ENCODE measurements at regions not wholly inside any gene's neighbourhood (a gene's known extent, or its start where the extent isn't known, plus 50 kb on each side); places are given as distances from the start of the nearest gene placed in this dataset.

DNA sequence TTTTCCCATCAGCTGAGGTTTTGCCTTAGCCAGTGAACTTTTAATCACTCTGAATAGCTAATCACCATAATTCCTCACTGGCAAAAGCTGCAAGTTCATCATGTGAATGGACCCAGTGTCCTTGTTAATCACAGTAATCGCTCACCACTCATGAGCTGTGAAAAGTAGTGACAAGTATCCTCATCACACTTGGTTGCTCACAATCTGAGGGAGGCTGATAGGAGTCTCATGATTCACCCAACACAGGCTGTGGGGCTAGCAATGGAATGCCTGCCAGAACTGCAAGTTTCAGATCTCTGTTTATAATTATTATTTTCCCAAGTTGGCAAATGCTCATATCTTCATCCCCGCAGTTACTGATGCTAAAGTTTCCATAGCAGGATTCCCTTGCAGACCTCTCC is 467.2 kb downstream of the KIF4B start:
- peaks cover 59% of the 10 kb centered on the region for H3K9me3 Mint-ChIP-seq
- DNase-seq, result no peak
- TF ChIP-seq, protein P1, sequence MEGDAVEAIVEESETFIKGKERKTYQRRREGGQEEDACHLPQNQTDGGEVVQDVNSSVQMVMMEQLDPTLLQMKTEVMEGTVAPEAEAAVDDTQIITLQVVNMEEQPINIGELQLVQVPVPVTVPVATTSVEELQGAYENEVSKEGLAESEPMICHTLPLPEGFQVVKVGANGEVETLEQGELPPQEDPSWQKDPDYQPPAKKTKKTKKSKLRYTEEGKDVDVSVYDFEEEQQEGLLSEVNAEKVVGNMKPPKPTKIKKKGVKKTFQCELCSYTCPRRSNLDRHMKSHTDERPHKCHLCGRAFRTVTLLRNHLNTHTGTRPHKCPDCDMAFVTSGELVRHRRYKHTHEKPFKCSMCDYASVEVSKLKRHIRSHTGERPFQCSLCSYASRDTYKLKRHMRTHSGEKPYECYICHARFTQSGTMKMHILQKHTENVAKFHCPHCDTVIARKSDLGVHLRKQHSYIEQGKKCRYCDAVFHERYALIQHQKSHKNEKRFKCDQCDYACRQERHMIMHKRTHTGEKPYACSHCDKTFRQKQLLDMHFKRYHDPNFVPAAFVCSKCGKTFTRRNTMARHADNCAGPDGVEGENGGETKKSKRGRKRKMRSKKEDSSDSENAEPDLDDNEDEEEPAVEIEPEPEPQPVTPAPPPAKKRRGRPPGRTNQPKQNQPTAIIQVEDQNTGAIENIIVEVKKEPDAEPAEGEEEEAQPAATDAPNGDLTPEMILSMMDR (IDR thresholded peaks at IDR 0.05), result no peak
- H3K4me3 Mint-ChIP-seq, result no peak overlapping the region
- H3K36me3 Mint-ChIP-seq (ENCODE audit: low read depth), result no peaks in the 10 kb centered on the region
- no peaks in the 10 kb centered on the region for H3K27me3 Mint-ChIP-seq (ENCODE audit: insufficient read depth)
- no peaks in the 10 kb centered on the region for H3K4me1 Mint-ChIP-seq (ENCODE audit: low read depth)
- no peak overlapping the region for H3K27ac Mint-ChIP-seq

DNA sequence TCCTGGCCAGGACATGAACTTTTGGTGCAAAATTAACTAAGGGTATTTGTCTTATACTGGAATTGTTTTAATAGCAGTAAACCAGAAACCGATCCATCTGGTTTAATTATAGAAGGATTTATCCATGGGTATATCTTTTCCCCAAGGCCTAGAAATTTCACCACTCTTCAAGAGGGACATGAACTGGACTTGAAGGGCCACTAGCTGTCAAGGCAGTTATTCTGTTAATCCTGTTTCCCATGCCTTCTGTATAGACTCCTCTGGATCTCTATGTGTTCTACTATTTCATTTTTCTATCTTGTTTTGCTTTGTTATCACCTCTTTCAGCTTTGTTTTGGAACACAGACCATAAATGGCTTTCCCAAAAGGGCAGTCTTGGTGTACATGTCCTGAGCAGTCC is 467.6 kb downstream of the KIF4B start:
- H3K36me3 Mint-ChIP-seq (ENCODE audit: low read depth), result no peaks in the 10 kb centered on the region
- H3K4me1 Mint-ChIP-seq (ENCODE audit: low read depth), result no peaks in the 10 kb centered on the region
- H3K4me3 Mint-ChIP-seq, result no peak overlapping the region
- H3K27ac Mint-ChIP-seq, result no peak overlapping the region
- peaks cover 55% of the 10 kb centered on the region for H3K9me3 Mint-ChIP-seq
- no peaks in the 10 kb centered on the region for H3K27me3 Mint-ChIP-seq (ENCODE audit: insufficient read depth)
- DNase-seq, result no peak
- TF ChIP-seq, protein P1 (IDR thresholded peaks at IDR 0.05), result no peak

DNA sequence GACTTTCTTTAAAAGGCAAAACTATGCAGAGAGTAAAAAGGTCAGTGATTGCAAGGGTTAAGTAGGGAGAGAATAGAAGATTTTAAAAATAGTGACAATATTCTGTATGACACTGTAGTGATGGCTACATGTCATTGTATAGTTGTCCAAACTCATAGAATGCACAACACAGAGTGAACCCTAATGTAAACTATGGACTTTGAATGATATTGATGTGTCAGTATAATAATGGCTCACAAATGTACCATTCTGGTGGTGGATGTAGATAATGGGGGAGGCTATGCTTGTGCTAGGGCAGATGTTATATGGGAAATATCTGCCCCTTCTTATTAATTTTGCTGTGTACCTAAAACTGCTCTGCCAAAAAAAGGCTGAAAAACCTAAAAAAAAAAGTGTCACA is 468.9 kb downstream of the KIF4B start:
- TF ChIP-seq, protein P1 (IDR thresholded peaks at IDR 0.05), result no peak

DNA sequence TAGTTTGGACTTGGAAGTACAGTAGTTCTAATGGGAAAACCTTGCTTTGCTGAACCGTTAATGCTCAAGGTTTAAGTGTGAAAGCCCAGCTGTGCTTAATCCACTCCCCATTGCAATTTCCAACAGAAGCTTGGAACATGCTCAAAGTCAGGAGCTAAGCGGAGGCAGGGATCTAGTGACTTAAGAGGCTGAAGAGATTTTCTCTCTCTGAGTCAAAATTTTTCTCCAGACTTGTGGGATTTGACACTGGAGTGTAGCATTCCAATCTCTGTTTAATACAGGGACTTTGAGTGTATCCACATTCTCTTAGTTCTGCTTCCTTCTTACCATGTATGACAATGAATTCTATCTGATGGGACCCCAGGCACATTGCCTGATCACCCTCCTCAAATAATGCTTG is 471.8 kb downstream of the KIF4B start:
- no peaks in the 10 kb centered on the region for H3K4me1 Mint-ChIP-seq (ENCODE audit: low read depth)
- H3K27ac Mint-ChIP-seq, result no peak overlapping the region
- DNase-seq, result no peak
- no peaks in the 10 kb centered on the region for H3K36me3 Mint-ChIP-seq (ENCODE audit: low read depth)
- H3K9me3 Mint-ChIP-seq, result peaks cover 38% of the 10 kb centered on the region
- TF ChIP-seq, protein P1 (IDR thresholded peaks at IDR 0.05), result no peak
- no peak overlapping the region for H3K4me3 Mint-ChIP-seq
- no peaks in the 10 kb centered on the region for H3K27me3 Mint-ChIP-seq (ENCODE audit: insufficient read depth)

More for the DNA sequence above, 468.9 kb downstream of the KIF4B start:
- Mint-ChIP-seq H3K27ac (no peak overlapping the region), H3K9me3 (peaks cover 43% of the 10 kb centered on the region), H3K4me3 (no peak overlapping the region), H3K27me3 (ENCODE audit: insufficient read depth) (no peaks in the 10 kb centered on the region), H3K4me1 (ENCODE audit: low read depth) (no peaks in the 10 kb centered on the region), H3K36me3 (ENCODE audit: low read depth) (no peaks in the 10 kb centered on the region)
- no peak for DNase-seq

DNA sequence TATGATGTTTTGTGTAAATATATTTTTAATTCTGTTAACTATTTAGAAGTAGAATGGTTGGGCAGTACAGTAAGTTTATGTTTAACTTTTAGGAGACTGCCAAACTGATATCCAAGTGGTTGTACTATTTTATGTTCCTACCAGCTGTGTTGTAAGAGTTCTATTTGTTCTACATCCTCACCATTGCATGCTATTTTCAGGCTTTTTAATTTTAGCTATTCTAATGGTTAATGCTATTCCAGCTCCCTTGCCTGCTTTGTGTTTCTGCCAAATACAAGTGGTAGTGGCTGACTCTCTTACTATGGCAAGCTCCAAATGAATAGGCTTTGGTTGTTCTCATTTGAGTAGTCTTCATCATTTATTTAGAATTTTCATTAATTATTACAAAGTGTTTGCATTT is 476.4 kb downstream of the KIF4B start:
- peaks cover 12% of the 10 kb centered on the region for H3K9me3 Mint-ChIP-seq
- no peak overlapping the region for H3K4me3 Mint-ChIP-seq
- no peaks in the 10 kb centered on the region for H3K4me1 Mint-ChIP-seq (ENCODE audit: low read depth)
- H3K36me3 Mint-ChIP-seq (ENCODE audit: low read depth), result no peaks in the 10 kb centered on the region
- DNase-seq, result no peak
- TF ChIP-seq, protein P1 (IDR thresholded peaks at IDR 0.05), result no peak
- H3K27me3 Mint-ChIP-seq (ENCODE audit: insufficient read depth), result no peaks in the 10 kb centered on the region
- H3K27ac Mint-ChIP-seq, result no peak overlapping the region

DNA sequence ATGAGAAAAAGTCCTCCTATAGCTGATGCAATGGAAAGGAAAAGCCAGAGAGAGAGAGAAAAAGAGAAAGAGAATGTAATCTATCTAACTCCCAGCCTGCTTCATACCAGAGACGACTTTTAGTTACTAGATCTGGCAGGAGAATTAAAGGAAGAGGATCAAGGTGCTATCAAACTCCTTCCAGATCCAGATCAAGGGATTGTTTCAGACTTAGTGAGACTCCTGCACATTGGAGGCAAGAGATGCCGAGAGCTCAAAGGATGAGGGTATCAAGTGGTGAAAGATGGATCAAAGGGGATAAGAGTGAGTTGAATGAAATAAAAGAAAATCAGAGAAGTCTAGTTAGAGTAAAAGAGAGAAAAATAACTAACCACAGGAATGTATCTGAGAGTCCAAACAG is 478.6 kb downstream of the KIF4B start:
- peaks cover 9% of the 10 kb centered on the region for H3K9me3 Mint-ChIP-seq
- DNase-seq, result no peak
- no peak overlapping the region for H3K27ac Mint-ChIP-seq
- no peak overlapping the region for H3K4me3 Mint-ChIP-seq
- TF ChIP-seq, protein P1 (IDR thresholded peaks at IDR 0.05), result no peak
- no peaks in the 10 kb centered on the region for H3K36me3 Mint-ChIP-seq (ENCODE audit: low read depth)
- no peaks in the 10 kb centered on the region for H3K27me3 Mint-ChIP-seq (ENCODE audit: insufficient read depth)
- H3K4me1 Mint-ChIP-seq (ENCODE audit: low read depth), result no peaks in the 10 kb centered on the region
